SK-N-SH treated with all-trans-retinoic acid at 6 μM for 48 hours (cell line): ENCODE measurements at regions not wholly inside any gene's neighbourhood (a gene's known extent, or its start where the extent isn't known, plus 50 kb on each side); places are given as distances from the start of the nearest gene placed in this dataset.
"Not testable (repeated sequence)": the region's sequence is repeated elsewhere in the genome, so short reads cannot be mapped to it uniquely, and the experiment has no call there.

ENCODE experiments used
- GLIS3 ChIP-seq: fragments of 250-450 bp; sonication (Bioruptor Pico); IDR thresholded peaks from 2 replicates; pipeline ENCODE4 v1.5.0; 2020; ENCODE audit warnings: mild to moderate bottlenecking, moderate library complexity
- TOX ChIP-seq: fragments of 250-450 bp; sonication (Bioruptor Pico); IDR thresholded peaks from 2 replicates; pipeline ENCODE4 v1.8.0; 2021; ENCODE audit warnings: mild to moderate bottlenecking, moderate library complexity, borderline replicate concordance
- TF ChIP-seq, protein P1 (sequence below): fragments of 250-450 bp; sonication (Bioruptor Pico); IDR thresholded peaks from 2 replicates; pipeline ENCODE4 v1.8.0; 2021; ENCODE audit warnings: low read depth, mild to moderate bottlenecking, moderate library complexity, borderline replicate concordance
- TF ChIP-seq, protein P2 (sequence below): fragments of 250-450 bp; sonication (Bioruptor Pico); IDR thresholded peaks from 2 replicates; pipeline ENCODE4 v1.5.1; 2020; ENCODE audit warnings: low read depth, mild to moderate bottlenecking, moderate library complexity

DNA sequence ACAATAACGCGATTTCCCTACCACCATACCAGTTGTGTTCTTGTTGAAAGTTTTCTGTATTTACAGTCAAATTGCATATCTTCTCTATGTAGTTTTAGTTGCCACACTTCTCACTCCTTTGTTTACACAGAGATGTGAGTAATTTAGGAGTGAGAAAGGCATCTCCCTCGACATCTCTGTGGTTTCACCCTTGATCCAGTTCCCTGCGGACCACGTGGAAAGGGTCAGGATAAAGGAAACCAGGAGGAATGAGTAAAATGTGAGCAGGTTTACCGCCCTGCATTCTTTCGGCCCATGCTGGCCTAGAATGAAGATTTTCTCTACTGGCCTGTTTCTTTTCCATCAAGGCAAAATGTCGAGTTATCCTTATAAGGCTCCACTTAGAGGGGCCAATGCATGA lies 83.2 kb upstream of the WIPF3 start:
- TF ChIP-seq, protein P1, sequence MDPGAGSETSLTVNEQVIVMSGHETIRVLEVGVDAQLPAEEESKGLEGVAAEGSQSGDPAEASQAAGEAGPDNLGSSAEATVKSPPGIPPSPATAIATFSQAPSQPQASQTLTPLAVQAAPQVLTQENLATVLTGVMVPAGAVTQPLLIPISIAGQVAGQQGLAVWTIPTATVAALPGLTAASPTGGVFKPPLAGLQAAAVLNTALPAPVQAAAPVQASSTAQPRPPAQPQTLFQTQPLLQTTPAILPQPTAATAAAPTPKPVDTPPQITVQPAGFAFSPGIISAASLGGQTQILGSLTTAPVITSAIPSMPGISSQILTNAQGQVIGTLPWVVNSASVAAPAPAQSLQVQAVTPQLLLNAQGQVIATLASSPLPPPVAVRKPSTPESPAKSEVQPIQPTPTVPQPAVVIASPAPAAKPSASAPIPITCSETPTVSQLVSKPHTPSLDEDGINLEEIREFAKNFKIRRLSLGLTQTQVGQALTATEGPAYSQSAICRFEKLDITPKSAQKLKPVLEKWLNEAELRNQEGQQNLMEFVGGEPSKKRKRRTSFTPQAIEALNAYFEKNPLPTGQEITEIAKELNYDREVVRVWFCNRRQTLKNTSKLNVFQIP (CRISPR knock-in tag), result not testable (repeated sequence)
- not testable (repeated sequence) for TF ChIP-seq TOX (CRISPR knock-in tag); GLIS3
- TF ChIP-seq, protein P2, sequence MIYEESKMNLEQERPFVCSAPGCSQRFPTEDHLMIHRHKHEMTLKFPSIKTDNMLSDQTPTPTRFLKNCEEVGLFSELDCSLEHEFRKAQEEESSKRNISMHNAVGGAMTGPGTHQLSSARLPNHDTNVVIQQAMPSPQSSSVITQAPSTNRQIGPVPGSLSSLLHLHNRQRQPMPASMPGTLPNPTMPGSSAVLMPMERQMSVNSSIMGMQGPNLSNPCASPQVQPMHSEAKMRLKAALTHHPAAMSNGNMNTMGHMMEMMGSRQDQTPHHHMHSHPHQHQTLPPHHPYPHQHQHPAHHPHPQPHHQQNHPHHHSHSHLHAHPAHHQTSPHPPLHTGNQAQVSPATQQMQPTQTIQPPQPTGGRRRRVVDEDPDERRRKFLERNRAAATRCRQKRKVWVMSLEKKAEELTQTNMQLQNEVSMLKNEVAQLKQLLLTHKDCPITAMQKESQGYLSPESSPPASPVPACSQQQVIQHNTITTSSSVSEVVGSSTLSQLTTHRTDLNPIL (CRISPR knock-in tag), result not testable (repeated sequence)
